Activated CD4-positive, alpha-beta T cell treated with anti-CD3 and anti-CD28 coated beads, Interleukin-10, Interleukin-2, amounts not matched to agents 100 ng/mL and 50 ng/mL, durations not matched to agents 16 hours and 8 hours (primary cell): ENCODE measurements at regions not wholly inside any gene's neighbourhood (a gene's known extent, or its start where the extent isn't known, plus 50 kb on each side); places are given as distances from the start of the nearest gene placed in this dataset.
"Not testable (repeated sequence)": the region's sequence is repeated elsewhere in the genome, so short reads cannot be mapped to it uniquely, and the experiment has no call there.

Experiments used
- DNase-seq: peaks from one replicate; pipeline ENCODE4 v3.0.0-alpha.2; 2020

GRCh38 chr13:90308249-90308648 lies 1039.2 kb upstream of the MIR17HG start:
- DNase-seq: no peak

- no peak for DNase-seq
These were observed 1035.6 kb upstream of the MIR17HG start for GRCh38 chr13:90311929-90312328.

- no peak for DNase-seq
These were observed 1032.4 kb upstream of the MIR17HG start for GRCh38 chr13:90315061-90315460.

- DNase-seq: no peak
These were observed 1026.8 kb upstream of the MIR17HG start for GRCh38 chr13:90320664-90321063.

- no peak for DNase-seq
These were observed 1026.1 kb upstream of the MIR17HG start for GRCh38 chr13:90321281-90321931.

GRCh38 chr13:90329641-90330040 lies 1017.8 kb upstream of the MIR17HG start:
- DNase-seq: no peak

GRCh38 chr13:90331974-90332373 lies 1015.5 kb upstream of the MIR17HG start:
- DNase-seq: no peak

GRCh38 chr13:90336507-90336906 lies 1011.0 kb upstream of the MIR17HG start:
- no peak for DNase-seq

- not testable (repeated sequence) for DNase-seq
These were observed 1006.1 kb upstream of the MIR17HG start for GRCh38 chr13:90341348-90341747.

GRCh38 chr13:90348477-90349136 lies 998.9 kb upstream of the MIR17HG start:
- not testable (repeated sequence) for DNase-seq

GRCh38 chr13:90352763-90353162 lies 994.7 kb upstream of the MIR17HG start:
- DNase-seq: no peak

GRCh38 chr13:90355162-90355751 lies 992.2 kb upstream of the MIR17HG start:
- no peak for DNase-seq

GRCh38 chr13:90360785-90361184 lies 986.7 kb upstream of the MIR17HG start:
- no peak for DNase-seq

- no peak for DNase-seq
These were observed 984.8 kb upstream of the MIR17HG start for GRCh38 chr13:90362707-90363106.

GRCh38 chr13:90365130-90365529 lies 982.4 kb upstream of the MIR17HG start:
- no peak for DNase-seq

GRCh38 chr13:90374168-90374567 lies 973.3 kb upstream of the MIR17HG start:
- no peak for DNase-seq

GRCh38 chr13:90375851-90376250 lies 971.6 kb upstream of the MIR17HG start:
- DNase-seq: no peak

- no peak for DNase-seq
These were observed 965.1 kb upstream of the MIR17HG start for GRCh38 chr13:90382425-90382824.

- DNase-seq: no peak
These were observed 961.6 kb upstream of the MIR17HG start for GRCh38 chr13:90385781-90386489.

GRCh38 chr13:90388887-90389452 lies 958.5 kb upstream of the MIR17HG start:
- DNase-seq: no peak

- no peak for DNase-seq
These were observed 958.0 kb upstream of the MIR17HG start for GRCh38 chr13:90389537-90389936.

GRCh38 chr13:90393408-90393807 lies 954.1 kb upstream of the MIR17HG start:
- no peak for DNase-seq

GRCh38 chr13:90395348-90395747 lies 952.1 kb upstream of the MIR17HG start:
- DNase-seq: no peak
